HepG2 (cell line): ENCODE measurements at regions not wholly inside any gene's neighbourhood (a gene's known extent, or its start where the extent isn't known, plus 50 kb on each side); places are given as distances from the start of the nearest gene placed in this dataset.

ENCODE experiments used
- ATAC-seq: fragments of 200-7000 bp; cut with Tn5 transposase; 3 replicates; pipeline ENCODE4 v1.9.1; 2020; ENCODE audit warnings: mild to moderate bottlenecking, moderate library complexity
- BruUV-seq: library from RNA; stranded (reverse); fragments of 400-500 nt; replicated peaks from 2 replicates; lab custom pipeline; 2021; lab: Mats Ljungman, UMichigan
- CTCF ChIA-PET: fragments of 300-600 bp; formaldehyde crosslinking; extraction: SDS; loops from one replicate; lab custom pipeline; 2021; ENCODE audit warnings: low total read pairs, inconsistent platforms, low intra/inter-chr PET ratio; lab: Yijun Ruan, JAX
- POLR2A ChIA-PET: fragments of 350-600 bp; sonication (Branson Sonifier 250); formaldehyde crosslinking; loops from one replicate; lab custom pipeline; 2020; ENCODE audit warnings: antibody characterized with exemption, inconsistent platforms; lab: Yijun Ruan, JAX
- DNase-seq: peaks from one replicate; pipeline ENCODE4 v3.0.0-alpha.2; 2015; ENCODE audit warnings: low spot score
- FAIRE-seq: peaks from 3 replicates; lab custom pipeline; 2011; peaks lifted over from hg19 to GRCh38; lab: Jason Lieb, UNC
- H2AFZ ChIP-seq: one replicate; pipeline ENCODE4 v1.6.1; 2011; ENCODE audit warnings: low read length, inconsistent platforms
- H3K27ac ChIP-seq: fragments of 300-600 bp; 3 replicates; pipeline ENCODE4 v1.8.0; 2011; ENCODE audit warnings: mixed run types, mild to moderate bottlenecking, mixed read lengths, low read length, inconsistent platforms; ENCODE audit not compliant: insufficient read depth; ENCODE audit errors: extremely low read length
- H3K27me3 ChIP-seq, 2 experiments: fragments of 200-600 bp in 1 of 2; 2 replicates in 1 of 2; 3 replicates in 1 of 2; pipeline versions ENCODE4 v1.6.0 to v1.8.0; 2011; ENCODE audit warnings: low read length in 2 of 2, mild to moderate bottlenecking in 2 of 2, moderate library complexity in 2 of 2, inconsistent platforms in 1 of 2; ENCODE audit not compliant: insufficient read depth in 2 of 2, control insufficient read depth in 1 of 2
- H3K36me3 ChIP-seq, 2 experiments: fragments of 200-600 bp in 1 of 2; replicated peaks in 1 of 2; 2 replicates in 1 of 2; 3 replicates in 1 of 2; pipeline versions ENCODE4 v1.5.1 to v1.8.0; 2011; ENCODE audit warnings: low read length in 2 of 2, inconsistent platforms in 1 of 2; ENCODE audit not compliant: insufficient read depth in 2 of 2, control insufficient read depth in 1 of 2
- H3K4me1 ChIP-seq: 2 replicates; pipeline ENCODE4 v1.5.1; 2012; ENCODE audit warnings: low read length, inconsistent platforms; ENCODE audit not compliant: insufficient read depth
- H3K4me2 ChIP-seq: 2 replicates; pipeline ENCODE4 v1.6.0; 2011; ENCODE audit warnings: low read depth, low read length, inconsistent platforms
- H3K4me3 ChIP-seq, 3 experiments: fragments of 200-600 bp in 1 of 3; sonication (generic), shearing (Covaris generic) in 1 of 3; replicated peaks in 1 of 3; 2 replicates each; pipeline ENCODE4 v1.5.1; 2011 to 2016; ENCODE audit warnings: low read length in 3 of 3, inconsistent platforms in 2 of 3, low read depth in 2 of 3, mild to moderate bottlenecking in 2 of 3, control low read depth in 1 of 3, mixed read lengths in 1 of 3; ENCODE audit not compliant: insufficient read depth in 1 of 3
- H3K79me2 ChIP-seq: one replicate; pipeline ENCODE4 v1.6.1; 2011; ENCODE audit warnings: low read length, inconsistent platforms; ENCODE audit not compliant: insufficient read depth
- H3K9ac ChIP-seq: 2 replicates; pipeline ENCODE4 v1.6.0; 2011; ENCODE audit warnings: mild to moderate bottlenecking, low read depth, low read length, inconsistent platforms; ENCODE audit not compliant: insufficient read depth
- H3K9me3 ChIP-seq: 2 replicates; pipeline ENCODE4 v1.5.1; 2012; ENCODE audit warnings: mild to moderate bottlenecking, low read length
- H4K20me1 ChIP-seq: 2 replicates; pipeline ENCODE4 v1.6.0; 2011; ENCODE audit warnings: inconsistent platforms, mild to moderate bottlenecking, low read length, moderate library complexity; ENCODE audit not compliant: insufficient read depth
- HCFC1 ChIP-seq: fragments of 150-350 bp; IDR thresholded peaks from 2 replicates; pipeline ENCODE4 v1.6.1; 2014; ENCODE audit warnings: low read depth, low read length
- HDAC2 ChIP-seq: sonication (generic); formaldehyde crosslinking; IDR thresholded peaks from 2 replicates; pipeline ENCODE4 v1.4.0; 2020; ENCODE audit warnings: missing genetic modification reagents
- HNRNPLL ChIP-seq: fragments of 200-400 bp; formaldehyde crosslinking; IDR thresholded peaks from 2 replicates; pipeline ENCODE4 v1.6.1; 2017; ENCODE audit warnings: mild to moderate bottlenecking, low read depth, low read length; ENCODE audit not compliant: poor library complexity, severe bottlenecking
- KLF6 ChIP-seq: IDR thresholded peaks from 2 replicates; pipeline ENCODE4 v1.8.0; 2016; ENCODE audit warnings: missing biosample characterization, missing genetic modification reagents
- ZBTB7A ChIP-seq: sonication (generic); formaldehyde crosslinking; IDR thresholded peaks from 2 replicates; pipeline ENCODE4 v1.8.0; 2022; ENCODE audit warnings: mild to moderate bottlenecking, missing genetic modification reagents
- ZNF224 ChIP-seq: sonication (generic); formaldehyde crosslinking; IDR thresholded peaks from 2 replicates; pipeline ENCODE4 v1.5.0; 2020; ENCODE audit warnings: mild to moderate bottlenecking, missing genetic modification reagents
- ZNF264 ChIP-seq: sonication (generic); formaldehyde crosslinking; IDR thresholded peaks from 2 replicates; pipeline ENCODE4 v1.4.0; 2020; ENCODE audit warnings: missing genetic modification reagents
- ZNF34 ChIP-seq: sonication (generic); formaldehyde crosslinking; IDR thresholded peaks from 2 replicates; pipeline ENCODE4 v1.4.0; 2020; ENCODE audit warnings: mild to moderate bottlenecking, missing genetic modification reagents, borderline replicate concordance
- WGBS: methylation state at CpG from one replicate; pipeline ENCODE4 v1.1.6; 2017; ENCODE audit warnings: low lambda C conversion rate; 5-methylcytosine and 5-hydroxymethylcytosine counted together
- in situ Hi-C: cut with HindIII; loops from 2 replicates; pipeline ENCODE4 v1.10.0; 2017; ENCODE audit warnings: low pct_unique_long_range_greater_than_20kb; ENCODE audit not compliant: extremely low pct_ligation_motif_present
- intact Hi-C: fragments of 100-400 bp; cut with micrococcal nuclease; formaldehyde crosslinking; loops from one replicate; pipeline ENCODE4 v1.10.0; 2022; ENCODE audit not compliant: unreplicated experiment
- TF ChIP-seq, protein P1 (sequence below): sonication (generic); formaldehyde crosslinking; IDR thresholded peaks from 2 replicates; pipeline ENCODE4 v1.4.0; 2020; ENCODE audit warnings: mild to moderate bottlenecking, missing genetic modification reagents
- TF ChIP-seq, protein P2 (sequence below): IDR thresholded peaks from 2 replicates; pipeline ENCODE4 v1.6.1; 2016

DNA sequence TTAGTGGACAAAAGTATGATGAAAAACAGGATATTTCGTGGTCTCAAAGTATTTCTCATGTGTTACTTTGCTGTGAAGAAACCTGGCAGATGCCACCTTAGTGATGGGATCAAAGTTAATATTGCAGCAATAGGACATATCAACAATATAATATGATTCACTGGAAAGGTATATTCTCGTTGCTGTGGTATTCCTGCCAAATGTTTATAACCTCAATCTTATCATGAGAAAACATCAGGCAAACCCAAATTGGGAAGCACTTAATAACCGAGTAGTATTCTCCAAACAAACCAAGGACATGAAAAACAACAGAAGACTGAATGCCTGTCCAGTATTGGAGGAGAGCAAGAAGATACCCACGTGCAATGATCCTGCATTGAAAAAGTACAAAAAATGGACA is 302.6 kb upstream of the MC4R start (continued):
- TF ChIP-seq, protein P1, sequence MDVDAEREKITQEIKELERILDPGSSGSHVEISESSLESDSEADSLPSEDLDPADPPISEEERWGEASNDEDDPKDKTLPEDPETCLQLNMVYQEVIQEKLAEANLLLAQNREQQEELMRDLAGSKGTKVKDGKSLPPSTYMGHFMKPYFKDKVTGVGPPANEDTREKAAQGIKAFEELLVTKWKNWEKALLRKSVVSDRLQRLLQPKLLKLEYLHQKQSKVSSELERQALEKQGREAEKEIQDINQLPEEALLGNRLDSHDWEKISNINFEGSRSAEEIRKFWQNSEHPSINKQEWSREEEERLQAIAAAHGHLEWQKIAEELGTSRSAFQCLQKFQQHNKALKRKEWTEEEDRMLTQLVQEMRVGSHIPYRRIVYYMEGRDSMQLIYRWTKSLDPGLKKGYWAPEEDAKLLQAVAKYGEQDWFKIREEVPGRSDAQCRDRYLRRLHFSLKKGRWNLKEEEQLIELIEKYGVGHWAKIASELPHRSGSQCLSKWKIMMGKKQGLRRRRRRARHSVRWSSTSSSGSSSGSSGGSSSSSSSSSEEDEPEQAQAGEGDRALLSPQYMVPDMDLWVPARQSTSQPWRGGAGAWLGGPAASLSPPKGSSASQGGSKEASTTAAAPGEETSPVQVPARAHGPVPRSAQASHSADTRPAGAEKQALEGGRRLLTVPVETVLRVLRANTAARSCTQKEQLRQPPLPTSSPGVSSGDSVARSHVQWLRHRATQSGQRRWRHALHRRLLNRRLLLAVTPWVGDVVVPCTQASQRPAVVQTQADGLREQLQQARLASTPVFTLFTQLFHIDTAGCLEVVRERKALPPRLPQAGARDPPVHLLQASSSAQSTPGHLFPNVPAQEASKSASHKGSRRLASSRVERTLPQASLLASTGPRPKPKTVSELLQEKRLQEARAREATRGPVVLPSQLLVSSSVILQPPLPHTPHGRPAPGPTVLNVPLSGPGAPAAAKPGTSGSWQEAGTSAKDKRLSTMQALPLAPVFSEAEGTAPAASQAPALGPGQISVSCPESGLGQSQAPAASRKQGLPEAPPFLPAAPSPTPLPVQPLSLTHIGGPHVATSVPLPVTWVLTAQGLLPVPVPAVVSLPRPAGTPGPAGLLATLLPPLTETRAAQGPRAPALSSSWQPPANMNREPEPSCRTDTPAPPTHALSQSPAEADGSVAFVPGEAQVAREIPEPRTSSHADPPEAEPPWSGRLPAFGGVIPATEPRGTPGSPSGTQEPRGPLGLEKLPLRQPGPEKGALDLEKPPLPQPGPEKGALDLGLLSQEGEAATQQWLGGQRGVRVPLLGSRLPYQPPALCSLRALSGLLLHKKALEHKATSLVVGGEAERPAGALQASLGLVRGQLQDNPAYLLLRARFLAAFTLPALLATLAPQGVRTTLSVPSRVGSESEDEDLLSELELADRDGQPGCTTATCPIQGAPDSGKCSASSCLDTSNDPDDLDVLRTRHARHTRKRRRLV (CRISPR knock-in tag): no peak
- TF ChIP-seq KLF6 (CRISPR knock-in tag): no peak

DNA sequence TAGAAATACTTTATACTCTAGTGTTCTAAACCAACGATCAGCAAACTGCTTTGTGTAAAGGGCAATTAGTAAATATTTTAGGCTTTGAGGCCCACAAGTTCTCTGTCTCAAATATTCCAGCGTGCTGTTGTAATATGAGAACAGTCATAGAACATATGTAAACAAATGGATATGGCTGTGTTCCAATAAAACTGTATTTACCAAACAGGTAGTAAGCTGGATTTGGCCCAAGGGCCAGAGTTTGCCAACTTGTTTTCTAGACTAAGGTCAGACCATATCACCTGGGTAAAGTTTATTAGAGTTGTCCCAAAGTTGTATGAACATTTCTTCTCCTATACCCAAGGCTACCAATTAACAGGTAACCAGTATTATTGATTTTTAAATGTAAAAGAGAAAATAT is 303.2 kb upstream of the MC4R start:
- WGBS: 3% methylated on average over 2 of the region's 2 CpGs
- Histone ChIP-seq H3K9me3 (no peaks in the 10 kb centered on the region), H3K4me1 (no peaks in the 10 kb centered on the region), H3K4me3 (no peak overlapping the region), H3K27ac (no peak overlapping the region), H3K9ac (no peak overlapping the region), H3K4me2 (no peak overlapping the region), H3K79me2 (no peaks in the 10 kb centered on the region), H4K20me1 (no peaks in the 10 kb centered on the region), H3K27me3 (no peaks in the 10 kb centered on the region), H3K36me3 (no peaks in the 10 kb centered on the region), H2AFZ (no peak overlapping the region)
- intact Hi-C loops (no loop called here), in situ Hi-C loops (no loop called here)
- BruUV-seq: no TSS peak
- ChIA-PET POLR2A (no interaction called here), CTCF (no interaction called here)
- ATAC-seq: no peak
- TF ChIP-seq ZNF264 (CRISPR knock-in tag) (no peak), HNRNPLL (no peak), HCFC1 (no peak), ZNF34 (CRISPR knock-in tag) (no peak), ZNF224 (CRISPR knock-in tag) (no peak), ZBTB7A (no peak), HDAC2 (no peak)
- TF ChIP-seq, protein P2, sequence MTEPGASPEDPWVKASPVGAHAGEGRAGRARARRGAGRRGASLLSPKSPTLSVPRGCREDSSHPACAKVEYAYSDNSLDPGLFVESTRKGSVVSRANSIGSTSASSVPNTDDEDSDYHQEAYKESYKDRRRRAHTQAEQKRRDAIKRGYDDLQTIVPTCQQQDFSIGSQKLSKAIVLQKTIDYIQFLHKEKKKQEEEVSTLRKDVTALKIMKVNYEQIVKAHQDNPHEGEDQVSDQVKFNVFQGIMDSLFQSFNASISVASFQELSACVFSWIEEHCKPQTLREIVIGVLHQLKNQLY: no peak
- no peak for FAIRE-seq
- no peak for DNase-seq
